Chondrocyte (in vitro differentiated cells): ENCODE measurements at regions not wholly inside any gene's neighbourhood (a gene's known extent, or its start where the extent isn't known, plus 50 kb on each side); places are given as distances from the start of the nearest gene placed in this dataset.
A peak's percentile ranks its signal among the peaks of the same experiment; 100 is the strongest.

Source experiments
- DNase-seq: peaks from one replicate; pipeline ENCODE4 v3.0.0; 2021; ENCODE audit warnings: mixed read lengths, low spot score
- H3K27ac Mint-ChIP-seq: one replicate; pipeline ENCODE4 v1.8.0; 2021; ENCODE audit warnings: mild to moderate bottlenecking, moderate library complexity, mixed read lengths; ENCODE audit not compliant: unreplicated experiment
- H3K27me3 Mint-ChIP-seq: 2 replicates; pipeline ENCODE4 v1.8.0; 2021; ENCODE audit warnings: low read depth, mixed read lengths
- H3K36me3 Mint-ChIP-seq: 2 replicates; pipeline ENCODE4 v1.8.0; 2021; ENCODE audit warnings: low read depth, mixed read lengths
- H3K4me1 Mint-ChIP-seq: 2 replicates; pipeline ENCODE4 v1.8.0; 2021; ENCODE audit warnings: low read depth, mild to moderate bottlenecking, mixed read lengths
- H3K4me3 Mint-ChIP-seq: one replicate; pipeline ENCODE4 v1.8.0; 2021; ENCODE audit warnings: mild to moderate bottlenecking, moderate library complexity, mixed read lengths; ENCODE audit not compliant: unreplicated experiment
- H3K9me3 Mint-ChIP-seq: 2 replicates; pipeline ENCODE4 v1.8.0; 2021; ENCODE audit warnings: low read depth, mixed read lengths
- CTCF ChIP-seq: fragments of 200-600 bp; sonication (generic); IDR thresholded peaks from 2 replicates; pipeline ENCODE4 v1.5.0; 2021; ENCODE audit warnings: antibody characterized with exemption, mild to moderate bottlenecking, moderate library complexity

- Mint-ChIP-seq H3K4me3 (no peak overlapping the region), H3K9me3 (no peaks in the 10 kb centered on the region), H3K36me3 (no peaks in the 10 kb centered on the region), H3K27me3 (no peaks in the 10 kb centered on the region), H3K27ac (no peak overlapping the region), H3K4me1 (peaks cover 24% of the 10 kb centered on the region)
- TF ChIP-seq CTCF, result no peak
- DNase-seq, result no peak
These were observed 80.4 kb upstream of the ZBED5 start for GRCh38 chr11:10938231-10938630.

- no peaks in the 10 kb centered on the region for H3K9me3 Mint-ChIP-seq
- no peak overlapping the region for H3K4me3 Mint-ChIP-seq
- peaks cover 21% of the 10 kb centered on the region for H3K4me1 Mint-ChIP-seq
- no peaks in the 10 kb centered on the region for H3K27me3 Mint-ChIP-seq
- DNase-seq, result no peak
- TF ChIP-seq CTCF, result no peak
- H3K36me3 Mint-ChIP-seq, result no peaks in the 10 kb centered on the region
- no peak overlapping the region for H3K27ac Mint-ChIP-seq
These were observed 79.5 kb upstream of the ZBED5 start for GRCh38 chr11:10937385-10937771.

GRCh38 chr11:10936626-10937384 lies 79.0 kb upstream of the ZBED5 start:
- TF ChIP-seq CTCF, result no peak
- no peak for DNase-seq
- Mint-ChIP-seq H3K27ac (no peak overlapping the region), H3K27me3 (no peaks in the 10 kb centered on the region), H3K4me3 (no peak overlapping the region), H3K36me3 (no peaks in the 10 kb centered on the region), H3K4me1 (peaks cover 21% of the 10 kb centered on the region), H3K9me3 (no peaks in the 10 kb centered on the region)

GRCh38 chr11:10935015-10935559 lies 77.2 kb upstream of the ZBED5 start:
- H3K9me3 Mint-ChIP-seq, result no peaks in the 10 kb centered on the region
- no peak for TF ChIP-seq CTCF
- no peaks in the 10 kb centered on the region for H3K27me3 Mint-ChIP-seq
- DNase-seq, result no peak
- H3K4me1 Mint-ChIP-seq, result peaks cover 27% of the 10 kb centered on the region
- H3K27ac Mint-ChIP-seq, result no peak overlapping the region
- peak overlapping the region; percentile 90 for H3K4me3 Mint-ChIP-seq
- H3K36me3 Mint-ChIP-seq, result no peaks in the 10 kb centered on the region

- Mint-ChIP-seq H3K4me1 (peaks cover 31% of the 10 kb centered on the region), H3K27ac (peak overlapping the region; percentile 96), H3K4me3 (peak overlapping the region; percentile 90), H3K9me3 (no peaks in the 10 kb centered on the region), H3K36me3 (no peaks in the 10 kb centered on the region), H3K27me3 (no peaks in the 10 kb centered on the region)
- DNase-seq, result no peak
- no peak for TF ChIP-seq CTCF
These were observed 76.5 kb upstream of the ZBED5 start for GRCh38 chr11:10934293-10934860.
